ENCODE measurements at regions not wholly inside any gene's neighbourhood (a gene's known extent, or its start where the extent isn't known, plus 50 kb on each side); places are given as distances from the start of the nearest gene placed in this dataset.

- DNase-seq = no peak
Measured at GRCh38 chr1:95935719-95936118, 701.7 kb downstream of the RWDD3 start.

DNA sequence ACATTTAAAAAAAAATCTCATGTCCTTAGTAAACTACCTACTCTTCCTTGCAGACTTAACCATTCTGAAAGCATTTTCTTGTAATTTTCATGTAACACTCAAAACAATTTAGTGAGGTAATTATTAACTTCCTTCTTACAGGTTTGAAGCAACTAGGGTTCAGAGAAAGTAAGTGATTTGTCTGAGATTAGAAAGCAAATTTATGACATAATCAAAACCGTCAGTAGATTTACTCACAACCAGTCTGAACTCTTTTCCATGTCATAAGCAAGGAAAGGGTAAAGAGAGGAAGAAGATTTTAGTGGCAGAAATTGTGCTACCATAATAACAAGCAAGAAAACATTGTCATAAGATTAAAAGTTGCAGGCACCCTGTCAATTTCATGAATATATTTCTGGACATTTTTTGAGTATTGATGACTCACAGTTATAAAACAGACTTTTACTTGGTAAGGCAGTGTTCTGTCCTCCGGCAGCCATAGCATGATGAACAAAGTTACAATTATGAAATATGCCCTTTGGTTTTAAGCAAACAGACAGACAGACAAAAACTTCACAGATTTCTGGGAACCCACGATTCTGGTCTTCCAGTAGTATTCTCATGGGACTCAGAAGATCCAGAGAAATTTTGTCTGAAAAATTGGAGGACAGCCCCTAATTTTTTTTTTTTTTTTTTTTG is 707.2 kb downstream of the RWDD3 start:
- no peak for DNase-seq

DNA sequence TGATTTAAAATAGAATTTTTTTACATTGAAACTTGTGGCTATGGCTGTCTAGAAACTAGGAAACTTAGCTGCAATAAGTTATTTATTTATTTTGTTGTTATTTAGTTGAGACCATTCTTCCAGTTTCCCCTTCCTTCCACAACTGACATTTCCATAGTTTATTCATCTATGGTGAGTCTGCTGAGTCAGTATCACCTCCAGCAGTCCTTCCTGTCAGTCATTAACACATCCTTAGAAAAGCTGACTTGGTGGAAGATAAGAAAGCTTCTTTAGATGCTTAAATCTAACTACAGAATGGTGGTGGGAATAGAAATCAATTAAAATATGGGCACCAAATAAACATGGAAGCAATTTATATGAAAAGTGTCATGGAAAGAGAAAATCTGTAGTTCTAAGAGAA is 714.0 kb downstream of the RWDD3 start:
- DNase-seq = no peak

- DNase-seq = no peak
Measured at GRCh38 chr1:95951371-95952102, 717.5 kb downstream of the RWDD3 start.

DNA sequence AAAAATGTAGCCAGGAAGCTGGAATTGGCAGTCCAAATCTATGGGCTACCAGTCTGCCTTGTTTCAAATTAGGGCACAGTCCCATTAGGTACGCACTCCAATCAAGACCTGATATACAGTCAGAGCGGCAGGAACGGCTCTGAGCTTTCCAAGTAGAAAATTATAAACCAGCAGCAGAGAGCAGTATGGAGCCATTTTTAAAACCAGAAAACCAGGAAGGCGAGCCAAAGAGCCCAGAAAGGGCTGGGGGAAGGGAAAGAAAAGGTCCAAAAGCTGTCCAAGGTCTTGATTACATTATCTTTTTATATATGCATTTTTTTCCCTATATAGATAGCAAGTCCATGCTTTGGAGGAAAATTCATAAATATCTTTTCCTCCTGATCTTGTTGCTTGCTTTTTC is 719.0 kb downstream of the RWDD3 start:
- no peak for DNase-seq

GRCh38 chr1:95954585-95954984 is 720.6 kb downstream of the RWDD3 start:
- no peak for DNase-seq

- no peak for DNase-seq
Measured at GRCh38 chr1:95956215-95956614, 722.2 kb downstream of the RWDD3 start.

- DNase-seq = no peak
Measured at GRCh38 chr1:95957748-95958147, 723.7 kb downstream of the RWDD3 start.

GRCh38 chr1:95966866-95967265 is 732.9 kb downstream of the RWDD3 start:
- DNase-seq = no peak

DNA sequence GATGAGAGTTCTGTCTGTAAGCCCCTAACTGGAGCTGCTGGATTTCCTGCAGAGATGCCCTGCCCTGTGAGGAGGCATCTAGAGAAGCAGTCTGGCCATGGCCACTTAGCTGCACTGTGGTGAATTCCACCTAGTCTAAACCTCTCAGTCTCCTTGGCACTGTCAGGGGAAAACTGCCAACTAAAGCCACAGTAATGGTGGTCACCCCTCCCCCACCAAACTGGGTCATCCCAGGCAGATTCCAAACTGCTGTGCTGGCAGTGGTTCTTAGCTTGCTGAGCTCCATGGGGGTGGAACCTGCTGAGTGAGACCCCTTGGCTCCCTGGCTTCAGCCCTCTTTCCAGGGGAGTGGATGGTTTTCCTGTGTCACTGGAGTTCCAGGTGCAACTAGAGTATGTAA is 740.6 kb downstream of the RWDD3 start:
- DNase-seq = no peak

- DNase-seq = no peak
Measured at GRCh38 chr1:95982711-95983110, 738.9 kb upstream of the PTBP2 start.

GRCh38 chr1:95983831-95984230 is 737.8 kb upstream of the PTBP2 start:
- DNase-seq = no peak

DNA sequence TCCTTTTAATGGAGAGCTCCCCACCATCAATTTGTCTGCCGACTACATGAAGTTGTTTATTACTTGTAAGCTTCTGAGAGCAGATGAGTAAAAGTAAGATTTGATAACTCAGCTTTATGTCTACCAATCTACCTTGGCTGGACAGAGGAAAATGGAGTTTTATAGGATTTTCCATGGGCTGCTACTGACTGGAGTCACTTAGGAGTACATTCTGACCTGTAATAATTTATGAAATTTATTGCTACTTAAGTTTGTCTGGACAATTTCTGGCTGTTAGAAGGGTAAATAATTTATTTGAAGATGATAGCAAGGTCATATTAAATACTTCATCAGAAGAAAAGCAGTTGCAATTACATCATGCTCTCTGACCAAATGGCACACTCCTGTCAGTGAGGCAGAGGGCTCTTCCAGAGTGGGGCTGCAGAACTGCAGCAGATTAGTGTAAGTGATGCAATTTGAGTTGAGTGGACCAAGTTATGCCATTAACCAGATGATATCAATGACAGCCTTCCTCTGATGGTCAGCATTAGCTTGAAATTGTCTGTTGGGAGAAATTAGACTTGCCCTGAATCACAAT is 736.7 kb upstream of the PTBP2 start:
- DNase-seq = no peak

- no peak for DNase-seq
Measured at GRCh38 chr1:95990033-95990432, 731.6 kb upstream of the PTBP2 start.

GRCh38 chr1:95991787-95992520 is 729.6 kb upstream of the PTBP2 start:
- no peak for DNase-seq

DNA sequence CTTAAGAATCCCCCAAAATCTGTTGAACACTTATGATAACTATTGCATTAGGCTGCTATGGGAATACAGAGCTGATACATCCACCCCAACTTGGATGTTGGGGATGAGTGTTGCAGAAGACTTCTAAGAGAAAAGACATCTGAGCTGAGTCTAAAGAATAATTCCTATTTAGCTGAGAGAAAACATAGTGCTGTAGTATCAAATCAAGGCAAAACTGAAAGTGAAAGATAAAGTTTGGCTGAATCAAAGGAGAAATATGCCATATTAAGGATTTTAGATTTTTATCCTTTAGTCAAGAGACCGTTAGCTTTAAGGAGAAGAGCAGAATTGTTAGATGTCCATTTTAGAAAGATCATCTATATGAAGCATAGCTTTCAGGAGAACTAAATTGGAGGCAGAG is 726.9 kb upstream of the PTBP2 start:
- DNase-seq = no peak

DNA sequence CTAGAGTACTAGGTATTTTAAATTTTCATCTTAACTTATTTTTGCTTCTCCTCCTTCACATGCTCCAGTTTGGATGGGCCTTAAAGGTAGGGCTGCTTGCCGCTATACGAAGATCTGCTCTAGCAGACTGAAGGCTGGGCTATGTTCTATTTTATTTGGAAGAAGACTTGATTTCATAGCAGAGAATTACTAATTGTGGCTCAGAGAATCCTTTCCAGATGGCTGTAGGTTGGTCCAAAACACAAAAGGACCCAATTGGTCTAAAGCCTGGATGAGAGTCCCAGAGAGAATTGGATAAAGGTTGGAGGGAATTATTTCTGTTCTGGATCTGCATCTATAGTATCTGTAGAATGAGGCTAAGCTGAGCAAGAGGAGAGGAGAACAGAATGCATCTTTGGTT is 719.4 kb upstream of the PTBP2 start:
- DNase-seq = no peak

DNA sequence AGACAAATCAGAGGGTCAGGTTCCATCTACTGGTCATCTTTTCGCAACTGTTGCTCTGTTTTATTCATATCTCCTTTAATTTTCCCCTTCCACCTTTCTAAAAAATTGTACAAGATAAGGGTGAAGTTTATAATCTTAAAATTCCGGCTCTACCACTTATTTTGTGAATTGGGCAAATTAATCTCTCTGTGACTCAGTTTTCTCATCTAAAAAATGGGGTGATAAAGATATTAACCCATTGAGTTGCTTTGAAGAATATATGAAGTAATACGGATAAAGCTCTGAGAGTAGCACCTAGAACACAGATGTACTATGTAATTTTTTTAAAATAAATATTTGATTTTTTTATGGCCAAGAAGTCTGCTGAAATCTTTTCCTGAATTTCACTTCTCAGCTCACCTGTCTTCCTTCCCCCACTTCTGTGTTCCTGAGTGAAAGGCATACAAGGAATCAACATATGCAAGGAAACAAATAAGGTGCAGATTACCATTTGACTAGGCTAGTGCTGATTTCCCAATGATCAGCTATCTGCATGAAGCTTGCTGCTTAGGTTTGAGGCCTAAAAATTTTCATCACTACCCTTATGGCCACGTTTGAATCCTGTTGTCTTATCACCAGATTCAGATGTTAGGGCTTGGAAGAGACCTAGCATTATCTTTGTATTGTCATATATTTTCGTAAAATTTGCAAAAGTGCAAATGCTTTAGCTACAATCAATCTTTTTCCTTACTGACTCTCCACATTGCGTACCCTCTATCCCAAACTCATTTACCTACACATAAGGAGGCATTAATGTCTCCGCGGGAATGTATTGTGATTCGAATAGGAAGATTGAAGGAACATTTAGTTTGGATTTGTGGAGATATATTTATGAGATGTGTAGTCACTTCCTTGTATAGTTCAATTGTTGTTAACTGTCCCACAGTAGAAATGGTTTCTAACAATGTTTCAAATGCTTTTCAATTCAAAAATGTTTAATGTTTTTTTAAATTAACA is 718.3 kb upstream of the PTBP2 start:
- DNase-seq = no peak

GRCh38 chr1:96009831-96010434 is 711.7 kb upstream of the PTBP2 start:
- DNase-seq = no peak

GRCh38 chr1:96011606-96012005 is 710.0 kb upstream of the PTBP2 start:
- DNase-seq = no peak

GRCh38 chr1:96016219-96016618 is 705.4 kb upstream of the PTBP2 start:
- DNase-seq = no peak

- no peak for DNase-seq
Measured at GRCh38 chr1:96020378-96020777, 701.2 kb upstream of the PTBP2 start.
